PFSK-1 (cell line): ENCODE measurements at regions not wholly inside any gene's neighbourhood (a gene's known extent, or its start where the extent isn't known, plus 50 kb on each side); places are given as distances from the start of the nearest gene placed in this dataset.

Source experiments
- FOXP2 ChIP-seq: optimal IDR thresholded peaks from 2 replicates; pipeline ENCODE3; 2011; ENCODE audit warnings: borderline replicate concordance, control low read depth, inconsistent platforms; ENCODE audit not compliant: insufficient read depth; ENCODE audit errors: extremely low read length, extremely low read depth
- POLR2AphosphoS5 ChIP-seq: IDR thresholded peaks from 2 replicates; pipeline ENCODE4 v1.6.1; 2012; ENCODE audit warnings: low read depth, mild to moderate bottlenecking, control low read depth, low read length, moderate library complexity
- REST ChIP-seq, 2 experiments: IDR thresholded peaks; 2 replicates each; pipeline versions ENCODE4 v1.6.1 to v1.8.0; 2011 to 2012; ENCODE audit warnings: low read depth in 2 of 2, low read length in 2 of 2, control low read depth in 1 of 2, inconsistent platforms in 1 of 2, mild to moderate bottlenecking in 1 of 2, moderate library complexity in 1 of 2; ENCODE audit not compliant: insufficient read depth in 1 of 2
- SIN3A ChIP-seq: IDR thresholded peaks from 2 replicates; pipeline ENCODE4 v1.6.1; 2012; ENCODE audit warnings: mild to moderate bottlenecking, low read length, moderate library complexity, borderline replicate concordance; ENCODE audit not compliant: insufficient read depth
- TAF1 ChIP-seq: IDR thresholded peaks from 2 replicates; pipeline ENCODE4 v1.6.1; 2012; ENCODE audit warnings: low read length, control low read depth, borderline replicate concordance; ENCODE audit not compliant: insufficient read depth

- TF ChIP-seq TAF1: no peak
- TF ChIP-seq FOXP2: no peak
- no peak for TF ChIP-seq POLR2AphosphoS5
- no peak for TF ChIP-seq REST (IDR thresholded peaks at IDR 0.05; ENCODE audit: insufficient read depth in 1 of 2, low read depth in 2 of 2, low read length in 2 of 2)
- TF ChIP-seq SIN3A: no peak
Observed at GRCh38 chr4:62342346-62342745, 1142.2 kb downstream of the ADGRL3 start.

GRCh38 chr4:62328526-62328925 lies 1128.4 kb downstream of the ADGRL3 start:
- TF ChIP-seq FOXP2: no peak

GRCh38 chr4:62327612-62328297 lies 1127.6 kb downstream of the ADGRL3 start:
- TF ChIP-seq POLR2AphosphoS5 (no peak), REST (IDR thresholded peaks at IDR 0.05; ENCODE audit: insufficient read depth in 1 of 2, low read depth in 2 of 2, low read length in 2 of 2) (no peak), FOXP2 (no peak), SIN3A (no peak), TAF1 (no peak)

- TF ChIP-seq FOXP2 (no peak), REST (IDR thresholded peaks at IDR 0.05; ENCODE audit: insufficient read depth in 1 of 2, low read depth in 2 of 2, low read length in 2 of 2) (no peak), SIN3A (no peak), POLR2AphosphoS5 (no peak), TAF1 (no peak)
Observed at GRCh38 chr4:62324215-62324614, 1124.1 kb downstream of the ADGRL3 start.

GRCh38 chr4:62320612-62321011 lies 1120.5 kb downstream of the ADGRL3 start:
- TF ChIP-seq FOXP2 (no peak), REST (IDR thresholded peaks at IDR 0.05; ENCODE audit: insufficient read depth in 1 of 2, low read depth in 2 of 2, low read length in 2 of 2) (no peak), SIN3A (no peak), TAF1 (no peak), POLR2AphosphoS5 (no peak)
